Stimulated activated CD4-positive, alpha-beta T cell treated with anti-CD3 and anti-CD28 coated beads, Interleukin-4, amount 100 ng/mL, for 4 hours (primary cell): ENCODE measurements at regions not wholly inside any gene's neighbourhood (a gene's known extent, or its start where the extent isn't known, plus 50 kb on each side); places are given as distances from the start of the nearest gene placed in this dataset.

Source experiments
- DNase-seq, 2 experiments: peaks; one replicate each; pipeline ENCODE4 v3.0.0-alpha.2; 2020

DNA sequence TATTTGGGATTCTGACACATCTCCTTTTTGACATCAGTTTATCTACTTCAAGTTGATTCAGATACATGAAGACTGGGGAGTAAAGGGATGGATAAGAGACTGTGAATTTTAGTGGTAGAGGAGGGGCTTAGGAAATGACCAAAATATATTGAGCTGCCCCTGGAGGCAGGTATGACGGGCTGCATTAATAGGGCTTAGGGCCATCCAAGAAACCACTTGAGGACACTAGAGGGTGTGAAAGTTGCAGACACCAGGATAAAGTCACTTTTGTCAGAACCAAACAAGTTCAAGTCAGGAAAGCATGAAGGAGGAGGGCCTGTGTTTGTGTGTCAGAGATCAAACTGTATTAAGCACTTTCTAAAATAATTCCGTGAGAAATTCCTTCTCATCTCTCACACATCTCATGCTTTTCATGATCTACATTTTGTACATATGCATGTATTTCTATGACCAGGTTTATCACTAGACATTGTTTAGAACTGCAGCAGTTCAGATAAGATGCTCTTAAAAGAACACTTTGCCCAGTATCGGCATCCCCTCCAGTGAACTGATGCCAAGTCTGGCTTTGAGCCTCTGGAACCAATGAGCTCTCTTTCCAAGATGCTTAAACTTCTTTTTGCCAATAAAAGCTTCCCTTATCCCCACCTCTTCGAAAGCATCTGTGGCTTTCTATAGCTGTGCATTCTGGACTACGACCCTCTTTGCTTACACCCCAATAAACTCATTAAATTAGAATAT, 136.9 kb downstream of the SLC38A1 start:
- DNase-seq: no peak

DNA sequence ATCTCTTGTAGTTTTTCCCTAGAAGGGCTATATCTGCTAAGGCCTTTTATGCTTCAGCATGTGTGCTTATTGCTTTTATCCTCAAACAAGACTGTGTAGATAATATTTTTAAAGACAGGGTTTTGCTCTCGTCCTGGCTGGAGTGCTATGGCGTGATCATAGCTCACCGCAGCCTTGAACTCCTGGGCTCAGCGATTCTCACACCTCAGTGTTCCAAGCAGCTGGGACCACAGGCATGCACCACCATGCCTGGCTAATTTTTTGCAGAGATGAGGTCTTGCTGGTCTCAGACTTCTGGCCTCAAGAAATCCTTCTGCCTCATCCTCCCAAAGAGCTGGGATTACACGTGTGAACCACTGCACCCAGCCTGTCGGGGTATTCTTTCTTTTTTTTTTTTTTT, 137.3 kb upstream of the SCAF11 start:
- no peak for DNase-seq

DNA sequence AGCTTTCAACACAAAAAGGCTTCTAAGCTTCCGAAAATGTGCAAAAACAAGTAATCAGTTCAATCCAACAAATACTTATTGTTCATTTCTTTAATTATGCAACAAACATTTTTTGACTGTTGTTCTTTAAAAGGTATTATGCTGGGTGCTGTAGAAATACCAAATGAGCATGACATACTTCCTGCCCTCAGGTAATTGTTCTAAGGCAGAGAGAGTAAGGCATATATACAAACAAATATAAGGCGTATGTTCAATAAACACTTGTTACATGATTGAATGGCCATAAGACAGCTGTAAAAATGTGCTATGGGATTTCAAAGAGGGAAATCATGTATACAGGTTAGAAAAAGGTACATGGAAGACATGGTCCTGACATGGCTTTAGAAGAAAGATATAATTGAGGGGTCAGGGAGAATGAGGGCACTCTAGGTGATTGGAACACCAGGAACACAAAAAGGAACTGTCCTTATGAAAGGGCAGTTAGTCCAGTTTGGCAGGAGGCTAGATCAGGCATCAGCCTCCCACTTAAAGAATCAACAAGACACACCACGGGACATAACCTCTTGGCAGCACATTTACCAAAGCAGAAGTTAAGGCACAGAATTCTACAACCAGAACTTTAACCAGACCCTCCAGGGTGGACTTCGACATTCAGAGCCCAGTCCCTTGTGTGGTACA, 135.8 kb upstream of the SCAF11 start:
- no peak for DNase-seq

DNA sequence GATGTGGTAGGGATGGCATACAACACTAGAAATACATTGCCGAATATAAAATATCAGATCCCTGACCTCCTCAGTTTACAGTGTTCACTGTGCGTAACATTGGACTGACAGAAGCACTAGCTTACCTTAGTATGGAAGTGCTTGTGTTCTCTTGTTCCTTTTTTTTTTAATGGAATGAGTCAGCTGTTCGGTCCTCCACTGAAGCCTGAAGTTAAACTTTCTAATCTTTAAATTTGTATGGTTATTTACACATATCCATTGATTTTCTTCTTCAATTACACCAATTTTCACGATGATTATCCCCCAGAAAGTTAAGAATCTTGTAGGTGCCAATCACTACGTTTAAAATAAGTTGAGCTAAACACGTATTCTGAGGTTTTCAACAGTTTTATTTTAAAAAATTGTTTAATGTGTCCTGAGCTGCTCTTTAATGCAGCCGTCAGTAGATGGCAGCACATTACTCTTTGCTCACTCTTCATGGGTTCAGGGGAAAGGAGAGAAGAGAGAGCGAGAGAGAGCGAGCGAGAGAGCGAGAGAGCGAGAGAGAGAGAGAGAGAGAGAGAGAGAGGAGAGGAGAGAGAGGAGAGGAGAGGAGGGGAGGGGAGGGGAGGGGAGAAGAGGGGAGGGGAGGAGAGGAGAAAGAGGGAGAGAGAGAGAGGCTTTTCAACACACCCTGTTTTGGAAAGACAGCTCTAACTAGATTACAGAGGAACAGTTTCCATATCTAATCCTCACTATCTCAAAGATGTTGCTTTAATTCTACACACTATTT, 134.7 kb upstream of the SCAF11 start:
- DNase-seq: peak; percentile 17 to 57

DNA sequence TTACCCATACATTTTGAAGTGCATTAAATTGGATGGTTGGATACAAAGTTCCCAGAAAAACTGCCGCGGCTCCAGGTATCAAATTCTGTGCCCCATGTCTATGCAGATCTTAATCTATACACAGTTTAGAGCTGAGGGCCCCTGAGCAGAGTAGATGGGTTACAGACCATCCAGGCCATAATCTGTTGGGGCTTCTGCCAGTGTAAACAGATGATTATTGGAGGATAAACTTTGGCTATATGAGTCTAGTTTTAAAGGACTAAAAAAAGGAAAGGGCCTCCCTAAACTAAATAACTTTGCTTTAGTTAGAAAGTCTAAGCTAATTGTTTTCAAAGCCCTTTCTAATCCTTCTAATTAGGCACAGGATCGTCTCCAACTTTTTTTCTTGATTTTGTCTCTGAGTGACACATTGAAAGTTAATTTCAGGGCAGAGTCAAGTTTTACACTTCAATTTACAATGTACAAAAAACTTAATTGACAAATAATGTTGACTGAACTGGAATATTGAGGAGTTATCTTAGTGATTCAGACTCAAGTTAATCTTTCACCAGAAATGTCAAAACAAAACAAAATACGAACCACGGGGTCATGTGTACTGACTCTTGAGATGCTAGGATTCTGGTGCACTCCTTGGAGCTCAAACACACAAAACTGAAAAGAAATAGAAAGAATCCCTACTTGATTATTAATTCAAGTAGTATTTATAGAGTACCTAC, 133.9 kb upstream of the SCAF11 start:
- DNase-seq: no peak

DNA sequence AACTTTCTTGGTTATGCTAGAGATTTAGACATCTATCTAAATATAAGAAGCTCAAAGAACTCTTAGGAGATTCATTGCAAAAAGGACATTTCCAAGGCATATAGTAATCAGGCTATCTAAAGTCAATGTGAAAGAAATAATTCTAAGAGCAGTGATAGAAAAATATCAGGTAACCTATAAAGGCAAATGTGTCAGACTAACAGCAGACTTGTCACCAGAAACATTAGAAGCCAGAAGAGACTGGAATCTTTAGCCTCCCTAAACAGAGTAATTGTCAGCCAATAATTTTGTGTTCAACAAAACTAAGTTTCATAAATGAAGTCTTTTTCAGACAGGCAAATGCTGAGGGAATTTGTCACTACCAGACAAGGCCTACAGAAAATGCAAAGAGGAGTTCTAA, 122.0 kb upstream of the SCAF11 start:
- DNase-seq: no peak

DNA sequence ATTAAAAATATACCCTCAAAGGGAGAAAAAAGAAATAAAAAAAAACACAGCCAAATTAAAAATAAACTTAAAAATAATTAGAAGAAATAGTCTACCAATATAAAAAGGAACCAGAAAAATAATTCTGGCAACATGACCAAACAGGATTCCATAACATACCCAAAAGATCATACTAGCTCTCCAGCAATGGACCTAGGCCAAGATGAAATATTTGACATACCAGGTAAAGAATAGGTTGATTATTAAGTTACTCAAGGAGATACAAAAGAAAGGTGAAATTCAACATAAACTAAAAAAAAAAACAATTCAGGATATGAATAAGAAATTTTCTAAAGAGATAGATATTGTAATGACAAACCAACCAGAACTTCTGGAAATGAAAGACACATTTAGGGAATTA, 121.3 kb upstream of the SCAF11 start:
- DNase-seq: no peak

DNA sequence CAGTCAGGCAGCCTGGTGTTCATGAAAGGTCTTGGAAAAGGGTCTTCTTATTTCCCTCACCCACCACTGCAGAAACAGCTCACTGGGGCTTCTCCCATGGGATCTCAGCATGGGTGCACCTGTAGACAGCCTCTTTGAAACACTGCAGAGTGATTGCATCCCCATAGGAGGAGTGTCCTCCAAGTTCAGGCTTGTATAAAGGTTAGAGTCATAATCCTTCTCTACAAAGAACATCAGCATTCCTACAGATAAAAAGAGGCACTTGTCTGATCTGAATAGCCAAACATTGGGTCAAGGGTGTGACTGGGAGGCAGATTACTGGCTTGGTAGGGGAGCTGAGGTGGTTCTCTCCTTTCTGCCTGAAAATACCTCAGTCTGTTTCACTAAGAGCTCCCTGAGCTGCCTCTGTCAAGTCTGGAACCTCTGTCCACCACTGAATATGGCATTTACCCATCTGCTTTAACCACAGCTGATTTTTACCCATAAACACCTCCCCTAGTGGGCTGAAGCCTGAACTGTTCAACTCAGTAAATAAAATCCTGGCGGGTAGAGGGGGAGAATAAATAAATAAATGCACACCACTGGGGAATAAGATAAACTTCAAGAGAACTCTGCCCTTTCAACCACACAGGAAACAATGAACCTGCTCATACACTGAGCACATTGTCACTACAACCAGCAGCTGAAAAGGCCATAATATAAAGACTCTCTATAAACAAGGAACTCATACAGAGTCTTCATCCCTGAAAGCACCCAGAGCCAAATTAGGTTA, 120.7 kb upstream of the SCAF11 start:
- DNase-seq: no peak

DNA sequence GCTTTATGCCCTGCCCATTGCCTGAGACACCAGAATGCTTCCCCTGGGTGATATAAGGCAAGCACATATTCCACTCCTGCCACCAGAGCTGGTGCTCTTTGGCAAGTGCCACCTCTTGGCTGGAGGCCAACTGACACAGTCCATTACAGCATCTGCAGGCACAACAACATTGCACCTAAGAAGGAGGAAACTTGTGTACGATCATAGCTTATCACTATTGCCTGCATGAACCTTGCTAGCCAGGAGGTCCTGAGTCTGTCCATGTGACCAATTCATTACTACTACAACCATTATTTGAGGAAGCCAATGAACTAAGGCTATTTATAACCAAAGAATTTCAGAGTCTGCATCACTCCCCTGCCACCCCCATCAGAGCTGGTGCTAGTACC, 119.8 kb upstream of the SCAF11 start:
- no peak for DNase-seq

DNA sequence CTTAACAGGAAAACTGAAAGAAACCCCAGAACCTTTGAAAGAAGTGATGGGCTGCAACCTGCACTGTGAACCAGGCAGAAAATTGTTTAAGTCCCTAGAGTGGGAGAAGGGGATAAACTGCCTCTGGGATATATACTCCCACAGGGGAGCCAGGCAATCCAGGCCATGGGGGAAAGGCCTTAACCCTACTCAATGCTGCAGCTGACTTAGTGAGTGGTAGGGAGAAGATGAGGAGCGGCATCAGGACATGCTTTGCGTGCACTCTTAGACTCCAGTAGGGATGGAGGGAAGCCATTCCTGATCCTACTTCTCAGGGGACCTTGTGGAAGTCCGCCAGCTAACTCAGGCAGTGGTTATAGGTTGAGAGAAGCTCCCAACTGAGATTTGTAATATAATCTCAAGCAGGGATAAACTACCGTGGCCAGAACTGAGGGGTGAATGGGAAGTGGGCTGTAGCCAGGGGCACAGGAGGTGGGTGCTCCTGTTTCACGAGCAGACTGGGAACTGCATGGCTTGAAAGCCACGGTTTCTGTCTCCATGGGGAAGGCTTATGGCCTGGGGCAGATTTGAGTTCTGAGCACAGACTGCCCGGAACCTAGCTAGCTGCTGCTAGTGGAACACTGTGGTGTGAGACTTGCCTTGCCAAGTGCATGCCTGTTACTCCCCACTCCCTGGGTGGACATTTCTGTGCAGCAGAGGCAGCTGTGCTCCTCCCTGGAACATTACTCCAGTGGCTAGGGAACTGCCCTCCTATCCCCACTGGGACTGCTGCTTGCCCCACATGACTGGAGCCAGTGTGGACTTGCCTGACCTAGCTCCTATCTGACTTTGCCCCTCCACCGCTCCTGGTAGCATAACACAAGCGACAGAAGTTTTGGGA, 119.2 kb upstream of the SCAF11 start:
- DNase-seq: no peak

DNA sequence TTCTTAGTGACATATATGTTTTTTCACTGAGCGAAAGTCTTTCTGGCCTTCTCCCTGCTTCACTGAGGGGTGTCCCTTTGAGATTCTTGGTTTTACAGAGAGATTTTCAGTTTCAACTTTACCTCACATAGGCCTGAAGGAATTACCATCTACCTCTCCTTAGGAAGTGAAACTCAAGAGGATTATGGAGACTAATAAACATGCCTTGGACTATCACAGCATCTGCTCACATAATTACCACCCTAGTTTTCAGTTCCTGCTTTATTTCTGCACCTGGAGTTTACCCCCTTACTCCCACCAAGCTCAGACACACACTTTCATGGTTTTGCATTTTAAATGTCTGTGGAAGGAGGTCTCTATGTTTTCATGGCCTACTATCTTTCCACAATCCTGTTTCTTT, 118.3 kb upstream of the SCAF11 start:
- no peak for DNase-seq

DNA sequence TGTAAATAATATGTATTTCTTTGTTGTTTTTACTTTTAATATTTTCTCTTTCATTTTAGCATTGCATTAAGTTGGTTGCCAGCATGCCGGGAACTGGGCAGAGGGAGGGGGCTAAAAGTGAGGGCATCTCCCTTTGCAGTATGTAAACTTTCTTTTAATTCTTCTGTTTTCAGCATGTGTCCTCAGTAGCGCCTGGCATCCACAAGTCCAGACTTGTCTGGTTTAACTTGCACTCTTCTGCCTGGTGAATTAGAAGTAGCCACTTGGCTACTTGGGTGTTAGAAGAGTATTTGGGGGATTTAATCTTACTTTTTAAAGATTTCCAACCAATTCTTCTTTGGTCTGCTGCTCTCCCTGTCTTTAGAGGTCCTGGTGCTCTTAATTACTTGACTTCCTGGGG, 117.2 kb upstream of the SCAF11 start:
- no peak for DNase-seq

DNA sequence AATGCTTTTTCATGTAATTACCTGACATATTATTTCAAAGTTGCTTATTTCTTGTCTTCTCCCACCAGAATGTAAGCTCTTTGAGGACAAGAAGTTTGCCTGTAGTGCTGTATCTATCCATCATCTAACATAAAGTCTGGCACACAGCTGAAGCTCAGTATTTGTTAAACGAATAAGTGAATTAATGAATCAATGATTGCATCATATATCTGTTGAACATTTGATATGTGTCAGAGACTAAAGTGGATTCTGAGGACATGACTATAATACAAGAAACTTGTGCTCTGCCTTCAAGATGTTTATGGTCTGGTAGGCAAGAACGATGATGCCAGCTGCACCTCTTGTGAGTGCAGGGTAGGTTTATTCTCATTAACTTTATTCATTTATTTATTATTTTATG, 115.4 kb upstream of the SCAF11 start:
- DNase-seq: no peak

DNA sequence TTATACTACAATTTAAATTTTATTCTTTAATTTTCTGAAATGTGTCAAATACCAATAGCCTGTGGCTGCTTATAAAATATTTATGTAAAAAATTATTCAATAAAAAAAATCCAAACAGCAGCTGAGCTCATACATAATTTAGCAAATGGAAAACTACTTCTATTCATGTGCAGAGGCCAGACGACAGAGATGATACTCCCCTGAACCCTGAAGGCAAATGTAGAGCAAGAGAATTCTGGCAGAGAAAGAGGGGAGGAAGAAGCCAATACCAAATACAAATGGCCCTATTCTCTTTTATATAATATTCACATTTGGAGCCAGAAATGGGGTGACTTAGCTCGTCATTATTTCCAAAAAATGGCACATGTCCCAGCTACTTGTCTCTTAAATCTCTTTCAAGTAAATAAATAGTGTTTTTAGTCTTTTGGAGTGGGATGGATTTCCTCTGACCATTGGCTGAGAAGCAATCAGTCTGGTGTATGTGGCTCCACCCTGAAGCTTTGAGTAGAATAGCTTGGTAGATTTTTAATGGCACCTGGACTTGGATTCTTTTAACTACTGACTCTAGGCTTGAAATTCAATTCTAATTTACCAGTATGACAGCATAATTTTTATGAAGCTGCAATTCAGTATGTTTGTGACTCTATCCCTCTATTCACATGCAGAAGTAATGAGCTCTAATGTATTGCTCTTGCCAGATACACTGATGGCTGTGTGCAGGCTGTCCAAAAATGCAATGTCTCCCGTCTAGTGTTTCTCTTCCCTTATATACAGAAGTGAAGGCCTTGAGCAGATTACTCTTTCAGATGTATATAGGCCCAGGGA, 113.4 kb upstream of the SCAF11 start:
- no peak for DNase-seq

DNA sequence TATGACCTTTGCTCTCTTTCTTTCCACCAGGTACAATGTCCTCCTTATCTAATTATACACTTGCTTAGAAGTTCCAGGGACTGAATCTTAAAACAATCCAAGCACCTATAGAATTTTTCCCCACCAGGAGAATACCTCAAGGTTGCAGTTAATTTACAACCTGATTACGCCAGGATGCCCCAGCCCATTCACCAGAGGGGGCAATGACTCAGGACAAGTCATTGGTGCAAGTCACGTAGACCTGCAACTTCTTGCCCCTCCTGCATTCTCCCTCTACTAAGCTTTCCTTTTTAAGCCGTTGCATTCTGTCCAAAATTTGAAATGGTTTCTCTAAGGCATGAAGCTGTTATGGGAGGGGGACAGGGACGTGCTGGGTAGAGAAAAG, 111.1 kb upstream of the SCAF11 start:
- no peak for DNase-seq

DNA sequence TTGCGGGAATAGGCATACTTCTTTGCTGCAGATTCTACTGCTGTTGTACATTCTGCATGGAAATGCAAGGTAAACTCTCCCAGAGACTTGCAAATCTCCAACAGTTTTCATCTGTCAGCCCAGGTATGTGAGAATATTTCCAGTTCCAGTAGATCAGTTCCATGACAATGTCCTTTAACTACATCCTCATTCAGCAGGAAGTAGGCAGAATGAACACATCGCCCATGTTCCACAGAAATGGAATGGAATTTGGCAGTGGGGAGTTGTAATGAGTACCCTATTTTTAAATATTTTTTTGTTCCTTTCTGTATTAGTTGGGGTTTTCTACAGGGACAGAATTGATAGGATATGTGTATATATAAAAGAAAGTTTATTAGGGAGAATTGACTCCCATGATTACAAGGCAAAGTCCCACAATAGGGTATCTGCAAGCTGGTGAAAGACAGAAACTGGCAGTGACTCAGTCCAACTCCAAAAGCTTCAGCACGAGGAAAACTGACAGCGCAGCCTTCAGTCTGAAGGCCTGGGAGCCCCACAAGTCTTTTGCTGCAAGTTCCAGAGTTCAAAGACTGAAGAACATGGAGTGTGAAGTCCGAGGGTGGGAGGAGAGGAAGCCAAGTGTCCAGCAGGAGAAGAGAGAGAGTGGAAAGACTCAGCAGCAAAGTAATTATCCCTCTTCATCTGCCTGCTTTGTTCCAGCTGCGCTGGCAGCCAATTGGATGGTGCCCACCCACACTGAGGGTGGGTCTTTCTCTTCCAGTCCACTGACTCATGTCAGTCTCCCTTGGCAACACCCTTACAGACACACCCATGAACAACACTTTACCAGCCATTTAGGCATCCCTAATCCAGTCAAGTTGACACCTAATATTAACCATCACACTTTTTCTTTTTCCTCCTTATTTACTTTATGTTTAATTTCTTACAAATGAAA, 110.4 kb upstream of the SCAF11 start:
- DNase-seq: no peak

DNA sequence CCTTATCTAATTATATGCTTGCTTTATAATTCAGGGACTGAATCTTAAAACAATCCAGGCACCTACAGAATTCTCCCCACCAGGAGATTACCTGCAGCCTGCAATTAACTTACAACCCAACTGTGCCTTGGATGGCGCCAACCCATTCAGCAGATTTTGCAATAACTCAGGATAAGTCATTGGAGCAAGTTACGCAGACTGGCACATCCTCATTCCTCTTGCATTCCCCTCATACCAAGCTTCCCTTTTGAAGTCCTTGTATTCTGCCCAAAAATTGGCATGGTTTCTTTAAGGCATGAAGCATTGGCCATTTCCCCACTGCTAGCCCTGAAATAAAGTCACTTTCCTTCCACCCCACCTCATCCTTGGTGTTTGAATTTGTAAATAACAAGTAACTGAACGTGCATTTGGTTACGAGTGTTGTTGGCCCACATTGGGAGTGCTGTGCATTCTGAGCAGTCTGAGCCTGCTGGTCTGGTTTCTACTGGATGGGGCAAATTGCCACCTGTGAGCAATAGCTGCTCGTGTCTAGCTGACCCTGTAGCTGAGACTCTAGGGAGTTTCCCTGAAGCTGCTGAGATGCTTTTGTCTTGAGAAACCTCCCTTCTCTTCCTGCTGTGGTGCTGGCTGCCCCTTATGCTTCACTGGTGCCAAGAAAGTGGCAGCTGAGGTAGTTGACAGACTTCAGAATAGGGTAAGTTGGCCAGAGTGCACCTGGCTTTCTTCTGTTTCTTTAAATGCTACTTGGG, 99.2 kb upstream of the SCAF11 start:
- no peak for DNase-seq

DNA sequence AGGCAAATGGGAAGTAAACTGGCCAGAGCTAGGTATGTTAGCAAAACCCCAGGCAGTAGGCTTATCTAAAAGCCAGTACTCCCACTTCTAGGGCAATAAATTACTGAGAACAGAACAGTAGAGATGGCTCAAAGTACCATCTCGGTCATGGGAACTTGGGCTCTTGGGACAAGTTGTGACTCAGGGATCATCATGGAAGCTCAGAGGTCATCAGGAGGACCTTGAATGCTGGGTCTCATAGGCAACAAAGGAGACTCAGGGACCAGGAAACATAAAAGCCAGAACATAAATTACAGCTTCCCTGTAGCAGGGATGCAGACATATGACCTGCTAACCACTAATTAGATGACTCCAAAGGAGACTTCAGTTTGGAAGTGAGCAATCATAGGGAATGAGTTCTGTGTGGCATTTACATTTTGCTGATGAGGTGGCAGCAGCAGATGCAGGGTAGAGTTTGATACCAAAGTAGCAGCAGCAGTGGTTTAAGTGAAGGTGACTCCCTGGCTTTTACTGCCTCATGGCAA, 97.6 kb upstream of the SCAF11 start:
- DNase-seq: no peak
